ENCODE measurements at regions not wholly inside any gene's neighbourhood (a gene's known extent, or its start where the extent isn't known, plus 50 kb on each side); places are given as distances from the start of the nearest gene placed in this dataset.

DNA sequence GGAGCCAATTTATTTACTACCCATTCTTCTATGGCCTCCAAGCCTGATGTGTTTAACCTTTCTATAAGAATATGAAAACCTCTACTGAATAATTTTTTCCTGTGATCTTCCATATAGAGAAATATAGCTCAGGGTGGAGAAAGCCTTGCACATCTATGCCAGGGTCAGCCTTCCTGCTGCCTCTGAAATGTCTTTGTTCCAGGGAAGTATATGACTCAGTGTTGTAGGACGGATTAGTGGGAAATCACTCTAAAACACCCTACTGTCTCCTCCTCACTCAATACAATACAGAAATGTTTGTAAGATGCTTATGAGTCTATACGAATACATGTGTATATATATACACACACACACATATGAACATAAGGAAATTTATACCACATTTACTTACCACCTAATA, 1044.9 kb downstream of the BRINP3 start:
- TF ChIP-seq, protein P1, sequence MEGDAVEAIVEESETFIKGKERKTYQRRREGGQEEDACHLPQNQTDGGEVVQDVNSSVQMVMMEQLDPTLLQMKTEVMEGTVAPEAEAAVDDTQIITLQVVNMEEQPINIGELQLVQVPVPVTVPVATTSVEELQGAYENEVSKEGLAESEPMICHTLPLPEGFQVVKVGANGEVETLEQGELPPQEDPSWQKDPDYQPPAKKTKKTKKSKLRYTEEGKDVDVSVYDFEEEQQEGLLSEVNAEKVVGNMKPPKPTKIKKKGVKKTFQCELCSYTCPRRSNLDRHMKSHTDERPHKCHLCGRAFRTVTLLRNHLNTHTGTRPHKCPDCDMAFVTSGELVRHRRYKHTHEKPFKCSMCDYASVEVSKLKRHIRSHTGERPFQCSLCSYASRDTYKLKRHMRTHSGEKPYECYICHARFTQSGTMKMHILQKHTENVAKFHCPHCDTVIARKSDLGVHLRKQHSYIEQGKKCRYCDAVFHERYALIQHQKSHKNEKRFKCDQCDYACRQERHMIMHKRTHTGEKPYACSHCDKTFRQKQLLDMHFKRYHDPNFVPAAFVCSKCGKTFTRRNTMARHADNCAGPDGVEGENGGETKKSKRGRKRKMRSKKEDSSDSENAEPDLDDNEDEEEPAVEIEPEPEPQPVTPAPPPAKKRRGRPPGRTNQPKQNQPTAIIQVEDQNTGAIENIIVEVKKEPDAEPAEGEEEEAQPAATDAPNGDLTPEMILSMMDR (IDR thresholded peaks at IDR 0.05) = no peak
- no peak for TF ChIP-seq ZFX (IDR thresholded peaks at IDR 0.05; ENCODE audit: borderline replicate concordance)

All from 22Rv1 (cell line).